UCSD-AML1 (cell line): ENCODE measurements at regions not wholly inside any gene's neighbourhood (a gene's known extent, or its start where the extent isn't known, plus 50 kb on each side); places are given as distances from the start of the nearest gene placed in this dataset.

Source experiments
- DNase-seq: peaks from one replicate; lab custom pipeline; 2025; ENCODE audit not compliant: unreplicated experiment; lab: John Stamatoyannopoulos, UW

DNA sequence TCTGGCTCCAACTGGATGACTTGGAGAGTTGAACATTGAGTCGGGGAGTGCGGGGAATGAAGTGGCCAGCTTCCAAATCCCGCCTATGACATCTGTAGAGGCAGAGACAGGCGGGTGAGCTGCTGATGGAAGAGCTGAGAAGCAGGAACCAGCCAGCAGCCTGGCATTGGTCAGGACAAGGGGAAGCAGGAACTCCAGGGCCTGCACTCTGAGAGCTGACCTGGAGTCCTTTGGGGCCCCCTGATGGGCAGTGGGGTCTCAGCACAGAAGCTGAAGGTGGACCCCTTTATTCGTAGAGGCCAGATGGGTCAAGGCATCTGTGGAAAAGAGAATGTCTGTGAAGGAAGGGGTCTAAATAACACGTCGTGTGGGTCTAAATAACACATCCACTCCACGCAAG lies 57.0 kb downstream of the SEC61G start:
- DNase-seq, result no peak

DNA sequence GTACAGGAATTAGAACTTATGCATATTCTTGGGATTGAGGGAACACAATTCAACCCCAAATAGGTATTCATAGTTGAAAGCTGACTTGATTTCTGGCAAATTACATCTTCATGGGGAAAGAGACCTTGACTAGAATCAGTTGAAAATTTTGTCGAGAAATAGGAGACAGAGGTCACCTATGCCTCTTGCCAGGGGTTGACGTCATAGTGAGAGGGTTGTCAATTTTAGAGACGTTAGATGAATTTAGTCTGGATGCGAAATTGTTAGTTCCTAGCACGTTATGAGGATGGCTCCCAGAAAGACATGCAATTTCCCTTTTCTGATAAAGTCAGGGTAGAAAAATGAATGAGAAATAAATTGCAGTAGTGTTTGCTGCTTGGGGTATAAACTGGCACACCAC lies 59.3 kb downstream of the SEC61G start:
- no peak for DNase-seq

DNA sequence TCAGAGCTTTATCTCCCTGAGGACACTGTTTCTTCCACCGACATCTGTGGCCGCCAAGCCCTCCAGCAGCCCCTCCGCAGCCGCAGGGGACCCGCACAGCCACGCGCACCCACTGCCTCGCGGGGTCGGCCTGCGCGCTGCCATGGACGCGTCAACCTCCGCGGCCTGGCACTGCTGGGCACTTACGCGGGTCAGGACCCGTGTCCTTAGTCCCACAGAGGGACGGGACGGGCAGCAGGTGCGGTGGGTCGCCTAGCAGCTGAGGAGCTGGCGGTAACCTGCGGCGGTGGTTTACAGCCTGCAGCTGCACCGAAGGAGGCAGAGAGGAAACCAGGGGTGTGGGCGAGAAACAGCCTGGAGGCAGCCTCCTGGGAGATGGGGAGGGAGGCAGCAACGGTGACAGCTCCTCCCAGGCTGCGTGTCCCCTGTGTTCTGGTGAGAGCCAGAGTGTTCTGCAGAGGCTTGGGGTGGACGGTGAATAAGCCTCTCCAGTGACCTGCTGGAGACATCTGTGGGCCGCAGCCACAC lies 61.3 kb downstream of the SEC61G start:
- DNase-seq, result no peak

DNA sequence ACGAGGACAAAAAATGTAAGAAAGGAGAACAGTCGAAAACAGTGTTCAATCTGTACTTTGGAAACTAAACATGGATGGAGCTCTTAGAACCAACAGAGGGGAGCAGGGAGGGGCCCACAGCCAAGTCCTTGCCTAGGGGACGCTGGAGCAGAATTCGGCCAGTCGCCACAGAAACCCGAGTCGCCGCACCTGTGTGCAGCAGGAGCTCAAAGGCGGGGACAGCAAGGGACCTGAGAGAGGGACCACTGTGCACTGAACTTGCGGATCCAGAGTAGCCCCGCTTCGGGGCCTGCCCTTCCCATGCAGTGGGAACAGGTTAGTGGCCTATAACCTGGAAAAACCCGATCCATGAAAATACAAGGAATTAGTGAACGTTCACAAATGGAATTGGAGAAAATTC lies 68.1 kb downstream of the SEC61G start:
- no peak for DNase-seq

DNA sequence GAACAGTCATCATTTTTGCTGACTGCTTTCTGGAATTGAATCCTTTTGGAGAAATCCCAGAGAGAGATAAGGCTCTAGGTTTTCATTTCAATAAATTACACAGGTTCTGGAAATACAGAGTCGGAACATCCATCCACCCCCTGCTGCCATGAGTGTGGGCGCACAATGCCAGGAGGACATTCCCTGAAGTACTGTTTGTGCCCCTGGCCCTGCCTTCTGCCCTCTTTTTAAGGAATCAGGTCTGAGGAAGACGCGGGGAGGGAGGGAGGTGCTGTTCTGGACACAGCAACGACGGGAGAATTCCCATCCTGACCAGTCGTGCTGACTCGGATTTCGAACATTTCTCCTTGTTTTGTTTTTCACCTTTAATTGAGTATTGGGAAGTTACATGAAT lies 69.0 kb downstream of the SEC61G start:
- DNase-seq, result no peak

DNA sequence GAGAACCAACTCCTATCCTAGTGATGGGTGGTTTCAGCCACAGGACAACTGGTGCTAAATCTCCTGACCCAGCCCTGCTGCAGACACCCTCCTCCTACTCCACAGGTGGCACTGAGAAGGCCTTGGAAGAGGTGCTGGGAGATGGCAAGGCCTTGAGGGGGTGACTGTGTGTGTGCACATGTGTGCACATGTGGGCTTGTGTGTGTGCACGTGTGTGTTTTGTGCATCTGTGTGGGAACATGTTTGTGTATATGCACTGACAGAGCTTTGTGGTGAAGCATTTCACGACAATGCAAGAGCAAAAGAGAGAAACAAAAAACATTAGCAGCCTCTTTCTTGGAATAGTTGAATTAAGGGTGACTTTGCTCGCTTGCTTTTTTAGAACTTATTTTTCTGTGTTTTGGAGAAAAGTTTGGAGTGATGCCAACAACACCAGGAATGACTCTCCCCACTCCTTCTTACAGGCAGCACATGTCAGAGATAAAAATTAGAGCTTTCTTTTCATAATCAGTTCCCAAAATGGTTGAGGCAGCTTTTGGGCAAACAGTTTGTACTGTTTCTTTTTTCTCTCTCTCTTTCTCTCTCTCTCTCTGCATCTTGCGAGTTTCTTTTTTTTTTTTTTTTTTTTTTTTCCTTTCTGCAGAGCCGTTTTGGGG lies 69.5 kb downstream of the SEC61G start:
- DNase-seq, result no peak

DNA sequence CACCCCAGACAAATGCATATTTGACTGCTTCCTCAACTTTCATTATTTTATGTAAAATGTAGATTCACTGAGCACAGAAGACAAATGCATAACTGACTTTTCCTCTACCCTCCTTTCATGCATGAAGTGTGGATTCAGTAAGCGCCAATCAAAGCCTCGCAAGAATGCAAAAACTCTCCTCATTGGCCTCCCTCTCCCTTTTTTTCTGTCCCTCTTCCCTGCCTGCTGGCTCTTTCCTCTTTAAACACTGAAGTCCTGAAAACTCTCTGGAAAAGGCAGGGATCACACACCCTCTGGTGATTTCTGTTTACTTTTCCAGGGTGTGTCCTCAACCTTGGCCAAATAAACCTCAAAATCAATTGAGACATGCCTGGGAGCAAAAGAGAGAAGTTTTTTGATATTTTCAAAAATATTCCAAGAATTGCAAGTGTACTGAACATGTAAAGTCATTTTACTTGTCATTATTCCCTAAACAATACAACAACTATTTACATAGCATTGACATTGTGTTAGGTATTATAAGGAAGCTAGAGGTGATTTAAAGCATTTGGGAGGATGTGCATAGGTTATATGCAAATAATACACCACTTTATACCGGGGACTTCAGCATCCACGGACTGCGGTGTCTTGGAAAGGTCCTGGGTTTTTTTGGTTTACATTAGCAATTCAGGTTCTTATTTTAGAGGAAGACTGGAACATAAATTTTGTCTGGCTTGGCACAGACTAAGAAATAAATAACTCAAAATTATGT lies 71.4 kb downstream of the SEC61G start:
- DNase-seq, result no peak

DNA sequence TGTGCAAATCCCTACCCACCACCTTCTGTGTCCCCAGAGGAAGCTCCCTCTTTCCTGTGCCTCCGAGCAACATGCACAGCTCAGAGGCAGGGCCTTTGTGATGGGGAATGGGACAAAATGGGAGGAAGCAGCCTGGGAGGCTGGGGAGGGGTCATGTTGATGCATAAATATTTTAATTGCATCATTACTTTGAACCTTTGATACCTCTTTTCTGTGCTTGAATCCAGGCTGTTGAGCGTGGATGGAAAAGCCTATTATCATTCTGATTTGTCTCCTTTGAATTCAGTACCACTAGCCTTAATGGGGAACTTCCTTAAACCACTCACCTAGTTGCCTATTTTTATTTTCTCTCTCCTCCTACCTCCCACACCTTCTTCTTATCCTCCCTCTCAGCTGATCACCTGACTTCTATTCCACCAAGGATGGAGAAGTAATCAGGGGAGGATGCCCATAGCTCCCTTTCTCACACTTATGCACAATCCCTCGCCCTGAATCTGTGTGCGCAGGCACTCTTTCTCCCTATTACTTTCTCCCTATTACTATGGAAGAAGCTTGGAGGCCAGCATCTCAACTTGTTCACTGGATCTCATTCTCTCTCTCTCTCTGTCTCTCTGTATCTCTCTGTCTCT lies 78.5 kb downstream of the SEC61G start:
- no peak for DNase-seq

DNA sequence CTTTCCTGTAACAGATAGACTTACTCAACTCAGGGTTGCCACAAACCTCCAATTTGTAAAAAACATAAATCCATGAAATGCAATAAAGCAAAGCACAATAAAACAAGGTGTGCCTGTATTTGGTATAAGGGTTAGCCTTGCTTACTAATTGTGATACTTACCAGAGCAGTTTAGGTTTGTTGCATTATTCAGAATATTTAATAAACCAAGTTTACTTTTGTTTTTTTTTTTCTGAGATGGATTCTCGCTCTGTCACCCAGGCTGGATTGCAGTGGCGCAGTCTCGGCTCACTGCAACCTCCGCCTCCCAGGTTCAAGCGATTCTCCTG lies 79.6 kb downstream of the SEC61G start:
- DNase-seq, result no peak

DNA sequence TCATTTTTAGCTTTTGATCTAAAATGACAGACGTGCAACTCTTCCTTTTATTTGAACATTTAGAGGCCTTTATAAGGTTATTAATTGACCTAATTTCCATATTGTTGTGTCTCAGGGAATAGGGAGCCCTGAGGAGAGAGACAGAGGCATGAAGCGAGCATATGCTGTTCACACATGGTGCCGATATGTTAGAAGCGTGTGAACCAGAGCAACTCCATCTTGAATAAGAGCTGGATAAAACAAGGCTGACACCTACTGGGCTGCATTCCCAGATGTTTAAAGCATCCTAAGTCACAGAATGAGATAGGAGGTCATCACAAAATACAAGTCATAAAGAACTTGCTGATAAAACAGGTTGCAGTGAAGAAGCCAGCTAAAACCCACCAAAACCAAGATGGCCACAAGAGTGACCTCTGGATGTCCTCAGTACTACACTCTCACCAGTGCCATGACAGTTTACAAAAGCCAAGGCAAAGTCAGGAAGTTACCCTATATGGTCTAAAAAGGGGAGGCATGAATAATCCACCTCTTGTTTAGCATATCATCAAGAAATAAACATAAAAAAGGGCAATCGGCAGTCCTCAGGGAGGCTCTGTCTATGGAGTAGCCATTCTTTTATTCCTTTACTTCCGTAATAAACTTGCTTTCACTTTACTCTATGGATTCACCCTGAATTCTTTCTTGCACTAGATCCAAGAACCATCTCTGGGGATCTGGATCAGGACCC lies 80.1 kb downstream of the SEC61G start:
- no peak for DNase-seq

DNA sequence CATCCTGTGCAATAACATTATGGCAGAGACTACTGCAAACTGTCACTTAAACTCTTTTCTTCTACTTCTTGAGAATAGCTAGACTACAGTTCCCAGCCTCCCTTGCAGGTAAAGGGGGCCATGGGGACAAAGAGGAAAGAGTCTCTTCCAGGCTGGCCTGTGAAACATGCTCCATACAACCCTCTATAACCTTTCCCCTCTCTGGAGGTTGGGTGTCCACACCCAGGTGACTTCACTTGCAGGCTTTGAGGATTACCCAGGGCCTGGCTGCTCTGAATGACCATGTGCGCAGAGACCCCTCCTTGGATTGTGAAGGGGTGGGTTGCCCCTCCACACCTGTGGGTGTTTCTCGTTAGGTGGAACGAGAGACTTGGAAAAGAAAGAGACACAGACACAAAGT lies 84.1 kb downstream of the SEC61G start:
- DNase-seq, result no peak

DNA sequence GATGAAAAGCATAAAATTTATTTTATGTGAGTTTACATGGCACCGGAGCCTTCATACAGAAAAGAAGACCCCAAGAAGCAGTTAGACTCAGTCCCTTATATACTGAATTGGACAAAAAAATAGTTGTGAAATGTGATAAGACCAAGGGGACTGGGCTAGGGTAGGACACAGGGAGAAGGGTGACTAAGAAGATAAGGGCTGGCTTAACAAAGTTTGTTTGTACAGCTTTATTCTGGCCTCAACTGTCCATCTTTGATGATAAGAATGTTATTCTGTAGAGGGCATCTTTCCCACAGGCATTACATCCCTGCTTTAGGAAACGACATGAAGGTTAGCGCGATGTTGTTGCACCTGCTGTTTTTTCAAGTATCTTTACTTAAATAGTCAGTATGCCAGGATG lies 86.5 kb downstream of the SEC61G start:
- DNase-seq, result no peak

DNA sequence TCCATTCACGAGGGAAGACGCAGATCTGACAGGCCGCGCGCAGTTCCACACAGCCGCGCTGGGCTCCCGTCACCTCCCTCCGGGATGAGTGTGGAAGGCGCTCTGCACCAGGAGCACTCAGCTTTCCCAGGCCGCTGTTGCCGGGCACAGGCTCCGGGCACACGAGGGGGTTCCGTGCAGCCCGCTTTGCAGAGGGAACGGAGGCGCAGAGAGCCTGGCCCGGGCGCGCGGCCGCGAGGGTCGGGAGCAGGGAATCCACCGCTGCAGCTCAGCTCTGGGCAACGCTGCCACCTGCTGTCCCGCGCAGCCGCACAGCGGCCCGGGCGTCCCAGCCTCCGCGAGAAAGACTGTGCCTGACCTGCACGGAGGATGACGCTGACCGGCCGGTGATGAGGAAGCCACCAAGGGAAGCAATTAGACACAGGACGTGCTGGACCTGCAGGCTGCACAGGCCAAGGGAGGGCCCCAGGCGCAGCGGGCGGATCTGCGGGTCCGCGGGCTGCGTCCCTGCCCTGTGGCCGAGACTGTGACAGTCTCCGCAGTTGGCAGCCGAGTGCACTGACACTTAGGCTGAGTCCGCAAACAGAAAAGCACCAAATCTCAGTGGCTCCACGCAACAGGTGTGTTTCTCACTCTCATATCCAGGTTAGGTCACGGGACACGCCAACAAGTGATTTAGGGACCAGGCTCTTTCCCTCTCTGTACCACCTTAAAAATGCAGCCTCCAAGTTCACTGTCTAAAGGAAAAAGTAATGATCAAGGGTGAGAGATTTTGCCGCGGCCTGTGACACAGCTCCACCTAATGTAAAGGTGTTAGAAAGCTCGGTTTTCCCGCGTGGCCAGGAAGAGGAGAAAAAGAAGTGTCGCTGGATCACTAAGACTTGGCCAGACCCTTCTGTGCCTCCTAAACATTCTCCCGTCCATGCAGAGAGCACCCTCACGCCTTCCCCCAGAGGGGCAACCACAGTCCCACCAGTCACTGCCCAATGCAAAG lies 94.5 kb downstream of the SEC61G start:
- DNase-seq, result peak; percentile 9

DNA sequence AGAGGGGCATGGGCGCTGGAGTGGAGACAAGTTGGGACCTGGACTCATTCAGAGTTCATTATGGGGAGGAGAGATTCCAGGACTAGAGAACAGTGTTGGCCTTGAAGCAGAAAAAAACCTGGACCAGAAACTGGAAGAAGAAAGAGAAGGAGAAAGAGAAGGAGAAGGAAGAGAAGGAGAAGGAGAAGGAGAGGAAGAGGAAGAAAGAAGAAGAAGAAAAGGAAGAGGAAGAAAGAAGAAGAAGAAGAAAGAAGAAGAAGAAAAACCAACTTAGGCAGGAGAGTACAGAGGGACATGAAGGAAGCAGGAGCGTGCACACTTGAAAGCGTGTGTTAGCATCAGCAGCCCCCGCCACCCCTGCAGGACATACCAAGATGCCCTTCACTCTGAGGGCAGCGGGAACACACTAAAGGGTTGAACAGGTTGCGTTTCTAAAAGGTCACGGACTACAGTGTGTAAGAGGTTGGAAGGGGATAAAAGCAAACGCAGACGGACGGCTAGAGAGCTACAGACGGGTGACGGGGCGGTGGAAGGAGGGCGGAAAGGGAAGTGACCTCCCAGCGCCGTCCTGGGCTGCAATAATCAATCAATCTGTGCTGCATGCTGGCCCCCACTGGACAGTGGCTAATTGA lies 95.3 kb downstream of the SEC61G start:
- DNase-seq, result no peak

DNA sequence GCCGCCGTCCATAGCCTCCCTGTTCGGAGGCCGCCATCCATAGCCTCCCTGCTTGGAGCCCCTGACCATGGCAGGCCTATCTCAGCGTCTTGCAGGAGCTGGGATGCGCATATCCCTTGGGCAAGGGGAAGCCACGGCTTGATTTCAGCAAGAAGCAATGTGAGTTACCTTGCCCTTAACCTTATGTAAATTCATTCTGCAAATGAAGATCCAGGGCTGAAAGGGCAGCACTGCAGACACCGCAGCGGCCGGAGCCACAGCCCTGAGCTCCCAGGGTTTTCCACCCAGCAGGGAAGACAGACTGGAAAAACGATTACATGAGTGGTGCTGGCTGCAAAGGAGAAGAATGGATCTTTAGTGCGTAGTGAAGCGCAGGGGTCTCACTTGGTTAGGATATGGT lies 95.8 kb downstream of the SEC61G start:
- DNase-seq, result no peak

DNA sequence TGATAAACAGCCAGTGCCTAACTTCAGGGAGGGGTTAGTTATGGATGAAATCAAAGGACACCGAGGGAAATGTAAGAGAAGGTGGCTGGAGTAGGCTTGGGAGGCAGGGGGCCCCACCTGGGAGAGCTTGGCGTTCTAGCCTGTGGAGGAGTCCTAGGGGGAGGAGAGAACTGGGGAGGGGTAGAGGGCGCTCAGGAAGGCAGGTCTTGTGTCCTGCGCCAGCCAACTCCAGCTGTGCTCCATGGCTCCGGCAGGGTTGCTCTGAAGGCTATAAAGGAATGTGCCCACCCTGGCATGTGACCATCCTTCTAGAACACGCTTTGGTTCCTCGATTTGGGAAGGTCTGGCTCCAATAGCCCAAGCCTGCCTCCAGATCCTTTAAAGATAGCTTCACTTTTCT lies 96.3 kb downstream of the SEC61G start:
- no peak for DNase-seq

DNA sequence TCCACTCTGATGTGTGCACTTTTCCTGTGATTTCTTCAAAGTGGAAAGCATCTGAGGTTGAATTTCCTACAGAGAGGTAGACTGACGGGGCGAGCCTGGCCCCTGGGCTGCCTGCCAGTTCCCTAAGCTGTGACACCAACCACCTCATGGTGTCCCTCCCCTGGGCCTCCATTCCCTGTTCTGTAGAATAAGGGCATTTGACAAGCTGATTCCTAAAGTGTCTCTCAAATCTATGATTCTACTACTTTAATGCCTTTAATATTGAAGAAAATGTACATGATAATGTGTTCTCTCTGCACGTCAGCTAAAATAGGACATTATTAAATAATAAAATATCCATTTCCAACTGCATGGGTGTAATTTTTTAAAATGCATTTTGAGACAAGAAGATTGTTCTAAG lies 105.1 kb downstream of the SEC61G start:
- DNase-seq, result no peak

DNA sequence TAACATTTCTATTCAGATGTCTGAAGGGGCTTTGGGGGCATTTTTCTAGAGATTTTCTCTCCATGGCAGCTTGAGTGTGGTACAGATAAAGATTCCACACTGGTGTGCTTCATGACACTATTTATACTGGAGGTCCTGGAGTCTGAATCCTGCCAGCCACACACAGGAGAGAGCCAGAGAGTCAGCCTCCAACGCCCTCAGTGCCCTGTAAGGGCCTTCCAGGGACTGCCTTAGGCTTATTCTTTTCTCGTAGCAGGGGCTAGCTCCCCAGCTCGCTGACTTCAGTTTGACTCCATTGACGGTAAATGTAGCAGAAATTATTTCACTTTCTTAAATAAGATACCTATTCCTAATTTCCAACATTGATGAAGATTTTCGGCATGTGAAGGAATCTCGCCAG lies 100.9 kb downstream of the VSTM2A start:
- DNase-seq, result no peak

DNA sequence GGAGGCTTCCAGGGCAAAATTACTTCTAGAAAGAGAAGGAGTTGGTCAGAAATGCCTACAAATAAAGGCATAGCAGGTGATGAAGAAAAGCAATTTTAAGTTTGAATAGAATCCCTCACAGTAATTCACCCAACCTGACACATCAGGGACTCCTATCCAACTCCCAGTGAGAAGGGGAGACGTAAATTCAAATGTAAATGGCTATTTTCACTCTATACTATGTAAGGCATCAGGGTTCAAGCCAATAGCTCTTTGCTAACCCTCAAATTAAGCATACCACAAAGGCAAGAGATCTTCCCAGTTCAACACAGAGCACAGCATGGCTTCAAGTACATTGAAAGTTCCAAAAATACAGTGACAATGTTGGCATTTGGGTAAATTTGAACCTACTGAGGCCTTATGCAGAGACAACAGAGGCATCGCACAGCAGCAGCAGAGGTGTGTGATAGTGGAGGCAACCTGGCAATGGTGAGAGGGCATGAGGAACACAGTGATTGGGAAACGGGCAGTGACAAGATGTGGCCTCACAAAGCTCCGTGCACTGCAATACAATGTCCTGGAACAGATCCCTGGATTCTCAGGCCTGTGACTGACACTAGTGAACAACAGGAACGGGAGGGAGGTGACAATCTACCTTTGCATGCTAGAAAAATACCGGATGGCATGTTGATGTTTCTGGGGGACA lies 95.7 kb downstream of the VSTM2A start:
- no peak for DNase-seq

DNA sequence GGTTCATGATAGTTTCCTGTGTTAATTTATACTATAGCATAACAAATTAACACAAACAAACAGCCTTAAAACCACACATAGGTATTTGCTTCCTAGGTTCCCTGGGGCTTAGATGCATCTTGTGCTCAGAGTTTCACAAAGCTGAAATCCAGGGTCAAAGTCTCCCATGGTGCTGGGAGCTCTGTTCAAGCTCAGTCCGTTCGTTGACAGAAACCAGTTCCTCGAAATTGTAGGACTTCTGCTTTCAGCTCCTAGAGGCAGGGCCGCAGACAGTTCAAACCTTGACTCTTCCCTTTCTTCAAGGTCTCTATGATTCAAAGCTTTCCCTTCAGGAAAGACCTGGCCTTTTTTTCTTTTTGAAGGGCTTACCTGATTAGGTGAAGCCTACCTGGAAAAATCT lies 90.5 kb downstream of the VSTM2A start:
- no peak for DNase-seq
